H1 (cell line): ENCODE measurements at regions not wholly inside any gene's neighbourhood (a gene's known extent, or its start where the extent isn't known, plus 50 kb on each side); places are given as distances from the start of the nearest gene placed in this dataset.

Experiments
- CTCF ChIA-PET: fragments of 300-600 bp; sonication (Branson Sonifier 250); formaldehyde crosslinking; loops from one replicate; lab custom pipeline; 2021; ENCODE audit not compliant: partially characterized antibody; lab: Charles Lee
- POLR2A ChIA-PET: fragments of 300-600 bp; sonication (Branson Sonifier 250); formaldehyde crosslinking; loops from one replicate; lab custom pipeline; 2021; ENCODE audit warnings: inconsistent platforms; ENCODE audit not compliant: partially characterized antibody; lab: Charles Lee
- DNase-seq, 2 experiments: peaks; one replicate each; pipeline versions ENCODE4 v3.0.0 to v3.0.0-alpha.2; 2010 to 2022; ENCODE audit warnings: low spot score in 2 of 2, low read depth in 1 of 2, mixed read lengths in 1 of 2
- FAIRE-seq: peaks from 2 replicates; lab custom pipeline; 2011; peaks lifted over from hg19 to GRCh38; lab: Jason Lieb, UNC
- H2AFZ ChIP-seq: 2 replicates; pipeline ENCODE4 v1.8.1; 2012; ENCODE audit warnings: low read length, inconsistent platforms
- H2AK5ac ChIP-seq: 2 replicates; pipeline ENCODE4 v1.6.1; 2013; ENCODE audit warnings: low read depth, low read length
- H2BK120ac ChIP-seq: replicated peaks from 2 replicates; pipeline ENCODE3; 2013; ENCODE audit warnings: low read depth, low read length, inconsistent platforms
- H2BK12ac ChIP-seq: 2 replicates; pipeline ENCODE4 v1.6.1; 2013; ENCODE audit warnings: low read depth, low read length
- H2BK15ac ChIP-seq: 2 replicates; pipeline ENCODE4 v1.6.1; 2013; ENCODE audit warnings: low read length
- H2BK20ac ChIP-seq: 2 replicates; pipeline ENCODE4 v1.6.1; 2013; ENCODE audit warnings: low read length
- H2BK5ac ChIP-seq: 2 replicates; pipeline ENCODE4 v1.6.1; 2013; ENCODE audit warnings: low read depth, low read length
- H3K14ac ChIP-seq: 2 replicates; pipeline ENCODE4 v1.6.1; 2013; ENCODE audit warnings: inconsistent platforms; ENCODE audit not compliant: insufficient read length
- H3K18ac ChIP-seq: 2 replicates; pipeline ENCODE4 v1.6.1; 2013; ENCODE audit warnings: low read length; ENCODE audit errors: extremely low read depth
- H3K23ac ChIP-seq: 2 replicates; pipeline ENCODE4 v1.6.1; 2013; ENCODE audit warnings: inconsistent platforms; ENCODE audit not compliant: insufficient read length
- H3K23me2 ChIP-seq: 2 replicates; pipeline ENCODE4 v1.6.1; 2013; ENCODE audit warnings: low read depth, low read length
- H3K27ac ChIP-seq: 2 replicates; pipeline ENCODE4 v1.6.1; 2011; ENCODE audit warnings: low read depth, low read length, inconsistent platforms
- H3K27me3 ChIP-seq, 4 experiments: replicated peaks in 1 of 4; 1 replicate in 1 of 4; 2 replicates in 3 of 4; pipeline versions ENCODE4 v1.6.1 to v1.8.1; 2011 to 2013; ENCODE audit warnings: low read length in 3 of 4, mild to moderate bottlenecking in 3 of 4, inconsistent platforms in 2 of 4, mixed read lengths in 2 of 4, moderate library complexity in 1 of 4; ENCODE audit not compliant: control insufficient read depth in 3 of 4, insufficient read depth in 3 of 4; ENCODE audit errors: extremely low read depth in 1 of 4
- H3K36me3 ChIP-seq, 4 experiments: 2 replicates each; pipeline versions ENCODE4 v1.6.1 to v1.8.1; 2011 to 2013; ENCODE audit warnings: mild to moderate bottlenecking in 4 of 4, low read length in 3 of 4, moderate library complexity in 2 of 4, control low read depth in 1 of 4, inconsistent platforms in 1 of 4; ENCODE audit not compliant: insufficient read depth in 4 of 4, control insufficient read depth in 2 of 4
- H3K4ac ChIP-seq: replicated peaks from 2 replicates; pipeline ENCODE3; 2013; ENCODE audit warnings: low read length, low read depth, mixed read lengths, inconsistent platforms; ENCODE audit not compliant: insufficient read length
- H3K4me1 ChIP-seq, 4 experiments: replicated peaks in 1 of 4; 1 replicate in 1 of 4; 2 replicates in 3 of 4; pipeline versions ENCODE4 v1.6.1 to v1.8.1; 2011 to 2013; ENCODE audit warnings: low read length in 3 of 4, inconsistent platforms in 2 of 4, mixed read lengths in 1 of 4; ENCODE audit not compliant: insufficient read depth in 4 of 4, control insufficient read depth in 3 of 4
- H3K4me2 ChIP-seq, 2 experiments: 2 replicates each; pipeline versions ENCODE4 v1.6.1 to v1.8.1; 2011 to 2013; ENCODE audit warnings: low read depth in 2 of 2, low read length in 2 of 2, control low read depth in 1 of 2, inconsistent platforms in 1 of 2, mild to moderate bottlenecking in 1 of 2; ENCODE audit not compliant: insufficient read depth in 1 of 2
- H3K4me3 ChIP-seq, 4 experiments: fragments of 200-600, 300-600 bp in 1 of 4; sonication (generic), shearing (Covaris generic), sonication (Bioruptor Twin) in 1 of 4; 2 replicates each; pipeline versions ENCODE4 v1.5.1 to v1.8.1; 2011 to 2016; ENCODE audit warnings: low read length in 4 of 4, low read depth in 3 of 4, control low read depth in 2 of 4, inconsistent platforms in 2 of 4, mild to moderate bottlenecking in 2 of 4, mixed read lengths in 1 of 4, moderate library complexity in 1 of 4; ENCODE audit not compliant: insufficient read depth in 2 of 4; ENCODE audit errors: extremely low read depth in 1 of 4
- H3K56ac ChIP-seq: replicated peaks from 2 replicates; pipeline ENCODE3; 2013; ENCODE audit warnings: low read depth, mild to moderate bottlenecking, mixed read lengths, low read length, inconsistent platforms; ENCODE audit not compliant: insufficient read length
- H3K79me1 ChIP-seq: 2 replicates; pipeline ENCODE4 v1.6.1; 2013; ENCODE audit warnings: low read depth, low read length, control low read depth
- H3K79me2 ChIP-seq, 2 experiments: 2 replicates each; pipeline versions ENCODE4 v1.6.1 to v1.8.1; 2012 to 2013; ENCODE audit warnings: low read length in 2 of 2, mild to moderate bottlenecking in 2 of 2, inconsistent platforms in 1 of 2; ENCODE audit not compliant: insufficient read depth in 2 of 2, control insufficient read depth in 1 of 2
- H3K9ac ChIP-seq, 4 experiments: replicated peaks in 1 of 4; 1 replicate in 1 of 4; 2 replicates in 3 of 4; pipeline versions ENCODE4 v1.6.1 to v1.8.1; 2011 to 2013; ENCODE audit warnings: low read depth in 3 of 4, low read length in 3 of 4, control low read depth in 2 of 4, mild to moderate bottlenecking in 2 of 4, moderate library complexity in 2 of 4, inconsistent platforms in 1 of 4; ENCODE audit errors: extremely low read depth in 1 of 4
- H3K9me3 ChIP-seq, 2 experiments: 2 replicates each; pipeline versions ENCODE4 v1.6.1 to v1.8.1; 2012 to 2013; ENCODE audit warnings: mild to moderate bottlenecking in 2 of 2, moderate library complexity in 2 of 2, control low read depth in 1 of 2, inconsistent platforms in 1 of 2, low read depth in 1 of 2, low read length in 1 of 2, mixed read lengths in 1 of 2; ENCODE audit not compliant: insufficient read depth in 2 of 2
- H4K20me1 ChIP-seq, 2 experiments: replicated peaks in 1 of 2; 2 replicates each; pipeline versions ENCODE3 to v1.8.1; 2011 to 2013; ENCODE audit warnings: inconsistent platforms in 2 of 2, low read length in 2 of 2, mild to moderate bottlenecking in 1 of 2; ENCODE audit not compliant: insufficient read depth in 2 of 2, control insufficient read depth in 1 of 2
- H4K5ac ChIP-seq: 2 replicates; pipeline ENCODE4 v1.6.1; 2013; ENCODE audit warnings: low read length, low read depth, mixed read lengths, inconsistent platforms; ENCODE audit not compliant: insufficient read length
- H4K8ac ChIP-seq: 2 replicates; pipeline ENCODE4 v1.8.0; 2013; ENCODE audit warnings: mild to moderate bottlenecking, moderate library complexity, low read length, inconsistent platforms; ENCODE audit not compliant: insufficient read depth; ENCODE audit errors: extremely low read depth
- H4K91ac ChIP-seq: replicated peaks from 2 replicates; pipeline ENCODE3; 2013; ENCODE audit warnings: low read length, mixed read lengths, inconsistent platforms; ENCODE audit not compliant: insufficient read length
- BACH1 ChIP-seq: IDR thresholded peaks from 2 replicates; pipeline ENCODE4 v1.6.1; 2012; ENCODE audit warnings: low read length, improper control_type of control experiment
- BCL11A ChIP-seq, 2 experiments: IDR thresholded peaks; one replicate each; pipeline ENCODE4 v1.6.1; 2011; ENCODE audit warnings: low read depth in 2 of 2, low read length in 2 of 2, mild to moderate bottlenecking in 2 of 2
- CBX8 ChIP-seq: fragments of 300-800, 300-1000 bp; sonication (generic); IDR thresholded peaks from 2 replicates; pipeline ENCODE4 v1.7.1; 2016; ENCODE audit warnings: low read depth, low read length, borderline replicate concordance
- CHD1 ChIP-seq: IDR thresholded peaks from 2 replicates; pipeline ENCODE4 v1.6.1; 2012; ENCODE audit warnings: low read depth, low read length, improper control_type of control experiment
- FOSL1 ChIP-seq: IDR thresholded peaks from 2 replicates; pipeline ENCODE4 v1.6.1; 2011; ENCODE audit warnings: mild to moderate bottlenecking, low read depth, low read length, moderate library complexity; ENCODE audit not compliant: insufficient read depth
- GTF2F1 ChIP-seq: IDR thresholded peaks from 2 replicates; pipeline ENCODE4 v1.6.1; 2012; ENCODE audit warnings: low read depth, low read length, improper control_type of control experiment, borderline replicate concordance
- HDAC2 ChIP-seq, 2 experiments: fragments of 300-600 bp in 1 of 2; sonication (generic) in 1 of 2; IDR thresholded peaks; 2 replicates each; pipeline ENCODE4 v1.6.1; 2011 to 2012; ENCODE audit warnings: low read depth in 2 of 2, low read length in 2 of 2, mild to moderate bottlenecking in 2 of 2, moderate library complexity in 2 of 2, borderline replicate concordance in 1 of 2, inconsistent platforms in 1 of 2
- JUN ChIP-seq: IDR thresholded peaks from 2 replicates; pipeline ENCODE4 v1.6.1; 2011; ENCODE audit warnings: low read depth, mild to moderate bottlenecking, improper control_type of control experiment, low read length
- POLR2AphosphoS5 ChIP-seq: IDR thresholded peaks from 2 replicates; pipeline ENCODE4 v1.6.1; 2011; ENCODE audit warnings: low read depth, low read length
- POU5F1 ChIP-seq: IDR thresholded peaks from 2 replicates; pipeline ENCODE4 v1.6.1; 2011; ENCODE audit warnings: low read depth, mild to moderate bottlenecking, low read length, moderate library complexity
- SIN3A ChIP-seq, 2 experiments: IDR thresholded peaks in 1 of 2; conservative IDR thresholded peaks in 1 of 2; 2 replicates each; pipeline ENCODE4 v1.6.1; 2011 to 2012; ENCODE audit warnings: low read length in 2 of 2, improper control_type of control experiment in 1 of 2, low read depth in 1 of 2, mild to moderate bottlenecking in 1 of 2
- TEAD4 ChIP-seq: IDR thresholded peaks from 2 replicates; pipeline ENCODE4 v1.6.1; 2012; ENCODE audit warnings: low read depth, low read length, inconsistent platforms, mixed read lengths
- YY1 ChIP-seq: IDR thresholded peaks from 2 replicates; pipeline ENCODE4 v1.6.1; 2011; ENCODE audit warnings: low read depth, mild to moderate bottlenecking, low read length
- WGBS, 2 experiments: shearing (Covaris generic) in 1 of 2; methylation state at CpG; one replicate each; pipeline versions ENCODE4 v1.1.6 to v1.1.7; 2013 to 2015; ENCODE audit warnings: low lambda C conversion rate in 2 of 2, mixed read lengths in 2 of 2, inconsistent platforms in 1 of 2, low coverage in 1 of 2, missing lambda C conversion rate in 1 of 2; ENCODE audit not compliant: insufficient replicate concordance in 2 of 2, insufficient coverage in 1 of 2, insufficient read length in 1 of 2; ENCODE audit errors: extremely low coverage in 1 of 2, missing lambda C conversion rate in 1 of 2; 5-methylcytosine and 5-hydroxymethylcytosine counted together

- no peak overlapping the region for H2BK15ac ChIP-seq
- no peak overlapping the region for H3K27ac ChIP-seq
- no peak overlapping the region for H2BK20ac ChIP-seq
- H4K91ac ChIP-seq: no peak overlapping the region
- H3K79me2 ChIP-seq: no peaks in the 10 kb centered on the region
- FAIRE-seq (no peak), DNase-seq (no peak)
- no peak overlapping the region for H4K8ac ChIP-seq
- no peaks in the 10 kb centered on the region for H3K79me1 ChIP-seq
- no peak overlapping the region for H3K9ac ChIP-seq
- POLR2A ChIA-PET: no interaction called here
- H3K4me3 ChIP-seq: no peak overlapping the region
- 100% methylated on average over 2 of the region's 2 CpGs; no CpG with 5 or more reads in 1 of the 2 experiments for WGBS, 2 experiments
- no peak overlapping the region for H3K23ac ChIP-seq
- H2AK5ac ChIP-seq: no peak overlapping the region
- CTCF ChIA-PET: no interaction called here
- H3K4me1 ChIP-seq: no peaks in the 10 kb centered on the region
- no peaks in the 10 kb centered on the region for H3K9me3 ChIP-seq
- no peak overlapping the region for H2BK5ac ChIP-seq
- no peak overlapping the region for H2AFZ ChIP-seq
- H3K27me3 ChIP-seq: no peaks in the 10 kb centered on the region
- no peak overlapping the region for H3K4ac ChIP-seq
- H3K56ac ChIP-seq: no peak overlapping the region
- no peak overlapping the region for H2BK120ac ChIP-seq
- no peak overlapping the region for H3K4me2 ChIP-seq
- no peak overlapping the region for H4K5ac ChIP-seq
- no peak overlapping the region for H3K14ac ChIP-seq
- no peaks in the 10 kb centered on the region for H4K20me1 ChIP-seq
- H3K23me2 ChIP-seq: no peaks in the 10 kb centered on the region
- H2BK12ac ChIP-seq: no peak overlapping the region
- H3K36me3 ChIP-seq: no peaks in the 10 kb centered on the region
- no peak overlapping the region for H3K18ac ChIP-seq
- no peak for TF ChIP-seq JUN
- TF ChIP-seq POU5F1: no peak
- no peak for TF ChIP-seq BCL11A (IDR thresholded peaks at IDR 0.05; ENCODE audit: low read depth in 2 of 2, low read length in 2 of 2)
- no peak for TF ChIP-seq POLR2AphosphoS5
- TF ChIP-seq CHD1: no peak
- no peak for TF ChIP-seq YY1
- no peak for TF ChIP-seq GTF2F1
- no peak for TF ChIP-seq BACH1
- no peak for TF ChIP-seq FOSL1
- TF ChIP-seq TEAD4: no peak
- no peak for TF ChIP-seq HDAC2 (IDR thresholded peaks at IDR 0.05; ENCODE audit: borderline replicate concordance in 1 of 2, low read depth in 2 of 2, low read length in 2 of 2)
- TF ChIP-seq CBX8: no peak
- no peak for TF ChIP-seq SIN3A (conservative IDR thresholded peaks at IDR 0.05 in 1 of 2, IDR thresholded peaks at IDR 0.05 in 1 of 2; ENCODE audit: low read depth in 1 of 2, low read length in 2 of 2)
Measured at GRCh38 chr1:213641312-213641711, 346.5 kb upstream of the PROX1 start.
